ENCODE measurements at regions not wholly inside any gene's neighbourhood (a gene's known extent, or its start where the extent isn't known, plus 50 kb on each side); places are given as distances from the start of the nearest gene placed in this dataset.

DNA sequence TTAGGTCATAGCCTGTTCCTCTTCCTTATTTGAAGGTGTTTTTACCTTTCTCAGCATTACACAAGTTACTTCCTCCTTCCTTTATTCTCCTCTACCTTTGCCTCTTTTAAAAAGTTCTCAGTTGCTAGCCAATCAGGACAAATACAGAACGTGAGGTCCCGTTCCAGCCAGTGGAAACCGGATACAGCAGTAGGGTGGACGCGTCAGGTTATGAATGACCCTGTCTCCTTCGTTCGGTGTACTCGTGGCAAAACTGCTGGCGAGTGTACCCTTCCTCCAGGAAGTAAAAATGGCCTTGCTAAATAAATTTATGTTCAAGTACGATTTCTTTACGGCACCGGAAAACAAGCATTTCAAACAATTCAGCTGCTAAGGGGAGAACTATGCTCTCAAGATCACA, 77.0 kb upstream of the MLN start:
- TF ChIP-seq, protein P1, sequence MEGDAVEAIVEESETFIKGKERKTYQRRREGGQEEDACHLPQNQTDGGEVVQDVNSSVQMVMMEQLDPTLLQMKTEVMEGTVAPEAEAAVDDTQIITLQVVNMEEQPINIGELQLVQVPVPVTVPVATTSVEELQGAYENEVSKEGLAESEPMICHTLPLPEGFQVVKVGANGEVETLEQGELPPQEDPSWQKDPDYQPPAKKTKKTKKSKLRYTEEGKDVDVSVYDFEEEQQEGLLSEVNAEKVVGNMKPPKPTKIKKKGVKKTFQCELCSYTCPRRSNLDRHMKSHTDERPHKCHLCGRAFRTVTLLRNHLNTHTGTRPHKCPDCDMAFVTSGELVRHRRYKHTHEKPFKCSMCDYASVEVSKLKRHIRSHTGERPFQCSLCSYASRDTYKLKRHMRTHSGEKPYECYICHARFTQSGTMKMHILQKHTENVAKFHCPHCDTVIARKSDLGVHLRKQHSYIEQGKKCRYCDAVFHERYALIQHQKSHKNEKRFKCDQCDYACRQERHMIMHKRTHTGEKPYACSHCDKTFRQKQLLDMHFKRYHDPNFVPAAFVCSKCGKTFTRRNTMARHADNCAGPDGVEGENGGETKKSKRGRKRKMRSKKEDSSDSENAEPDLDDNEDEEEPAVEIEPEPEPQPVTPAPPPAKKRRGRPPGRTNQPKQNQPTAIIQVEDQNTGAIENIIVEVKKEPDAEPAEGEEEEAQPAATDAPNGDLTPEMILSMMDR (IDR thresholded peaks at IDR 0.05; ENCODE audit: insufficient read depth, low read depth, low read length), result no peak
- H3K4me3 ChIP-seq (ENCODE audit: low read depth, low read length), result no peak overlapping the region
- no peak for DNase-seq (ENCODE audit: low read depth)

GRCh38 chr6:33880104-33880678, 76.4 kb upstream of the MLN start:
- H3K4me3 ChIP-seq (ENCODE audit: low read depth, low read length), result no peak overlapping the region
- TF ChIP-seq, protein P1 (IDR thresholded peaks at IDR 0.05; ENCODE audit: insufficient read depth, low read depth, low read length), result no peak
- DNase-seq (ENCODE audit: low read depth), result no peak

GRCh38 chr6:33878562-33878961, 74.8 kb upstream of the MLN start:
- H3K4me3 ChIP-seq (ENCODE audit: low read depth, low read length), result no peak overlapping the region
- no peak for DNase-seq (ENCODE audit: low read depth)
- TF ChIP-seq, protein P1 (IDR thresholded peaks at IDR 0.05; ENCODE audit: insufficient read depth, low read depth, low read length), result no peak

- TF ChIP-seq, protein P1 (IDR thresholded peaks at IDR 0.05; ENCODE audit: insufficient read depth, low read depth, low read length), result no peak
- DNase-seq (ENCODE audit: low read depth), result no peak
- no peak overlapping the region for H3K4me3 ChIP-seq (ENCODE audit: low read depth, low read length)
Observed at GRCh38 chr6:33877982-33878535, 74.3 kb upstream of the MLN start.

GRCh38 chr6:33875696-33876095, 71.9 kb upstream of the MLN start:
- no peak for DNase-seq (ENCODE audit: low read depth)
- TF ChIP-seq, protein P1 (IDR thresholded peaks at IDR 0.05; ENCODE audit: insufficient read depth, low read depth, low read length), result no peak
- no peak overlapping the region for H3K4me3 ChIP-seq (ENCODE audit: low read depth, low read length)

DNA sequence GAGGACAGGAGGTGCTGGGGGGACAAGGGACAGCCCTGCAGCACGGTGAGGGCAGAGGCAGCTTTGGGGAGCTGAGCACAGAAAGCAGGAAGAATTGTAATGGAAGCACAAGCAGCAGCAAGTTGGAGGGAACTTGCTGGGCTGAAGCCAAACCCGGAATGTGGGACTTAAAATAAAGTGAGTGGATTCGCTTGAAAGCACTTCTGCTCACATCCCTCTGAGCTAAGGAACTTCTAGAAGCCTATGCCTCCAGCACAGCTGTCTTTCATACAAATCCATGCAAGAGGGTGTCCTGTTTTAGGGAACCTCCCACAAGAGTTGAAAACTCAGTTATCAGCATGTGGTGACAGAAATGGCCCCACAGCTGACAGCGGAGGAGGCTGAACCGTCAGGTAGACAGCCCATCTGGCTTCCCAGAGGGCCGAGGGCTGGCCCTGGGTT, 71.4 kb upstream of the MLN start:
- TF ChIP-seq, protein P1 (IDR thresholded peaks at IDR 0.05; ENCODE audit: insufficient read depth, low read depth, low read length), result no peak
- no peak for DNase-seq (ENCODE audit: low read depth)
- no peak overlapping the region for H3K4me3 ChIP-seq (ENCODE audit: low read depth, low read length)

Measured in fibroblast of villous mesenchyme (primary cell).